Right atrium auricular region (tissue), 2 donors: ENCODE measurements at regions not wholly inside any gene's neighbourhood (a gene's known extent, or its start where the extent isn't known, plus 50 kb on each side); places are given as distances from the start of the nearest gene placed in this dataset.

ENCODE experiments used
- DNase-seq: peaks from one replicate; pipeline ENCODE4 v3.0.0-alpha.2; 2019; ENCODE audit warnings: low spot score
- H3K27ac ChIP-seq, 2 donors: fragments of 200-600 bp; sonication (generic); 1 replicate in 1 of 2; 2 replicates in 1 of 2; pipeline ENCODE4 v1.5.1; 2016 to 2019
- H3K27me3 ChIP-seq, 2 donors: fragments of 200-600 bp; sonication (generic); one replicate each; pipeline versions ENCODE4 v1.5.1 to v1.6.0; 2017 to 2019
- H3K36me3 ChIP-seq: fragments of 200-600 bp; sonication (generic); one replicate; pipeline ENCODE4 v1.5.1; 2016
- H3K4me1 ChIP-seq, 2 donors: fragments of 200-600 bp; sonication (generic); one replicate each; pipeline versions ENCODE4 v1.5.1 to v1.6.0; 2017 to 2019
- H3K4me3 ChIP-seq, 2 donors: fragments of 200-600 bp; sonication (generic); 1 replicate in 1 of 2; 2 replicates in 1 of 2; pipeline ENCODE4 v1.5.1; 2017 to 2019; ENCODE audit warnings: mild to moderate bottlenecking in 1 of 2, moderate library complexity in 1 of 2
- H3K9me3 ChIP-seq, 2 donors: fragments of 200-600 bp; sonication (generic); one replicate each; pipeline ENCODE4 v1.5.1; 2019
- TF ChIP-seq, protein P1 (sequence below), 2 donors: fragments of 200-600 bp; sonication (generic); IDR thresholded peaks; one replicate each; pipeline ENCODE4 v1.5.1; 2019; ENCODE audit warnings: antibody characterized with exemption in 2 of 2

DNA sequence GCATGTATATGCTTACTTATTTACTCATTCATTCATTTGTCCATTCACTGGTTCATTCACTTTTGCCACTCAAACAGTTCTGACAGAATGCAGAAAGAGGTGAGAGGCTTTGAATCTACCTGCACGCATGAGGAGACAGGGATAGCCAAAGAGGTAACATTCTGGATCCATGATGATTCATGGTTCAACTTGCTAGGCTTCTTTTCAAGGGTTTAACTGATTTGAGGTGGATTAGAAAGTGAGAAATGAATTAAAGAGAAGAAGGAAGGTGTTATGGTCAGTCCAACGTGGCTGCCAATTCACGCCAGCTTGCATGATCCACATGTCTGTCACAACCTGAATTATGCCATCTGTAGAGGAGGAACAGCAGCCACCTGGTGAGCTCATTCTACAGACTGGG lies 260.6 kb downstream of the ARRDC4 start:
- no peak overlapping the region for H3K4me3 ChIP-seq
- no peak for DNase-seq
- no peaks in the 10 kb centered on the region for H3K4me1 ChIP-seq

DNA sequence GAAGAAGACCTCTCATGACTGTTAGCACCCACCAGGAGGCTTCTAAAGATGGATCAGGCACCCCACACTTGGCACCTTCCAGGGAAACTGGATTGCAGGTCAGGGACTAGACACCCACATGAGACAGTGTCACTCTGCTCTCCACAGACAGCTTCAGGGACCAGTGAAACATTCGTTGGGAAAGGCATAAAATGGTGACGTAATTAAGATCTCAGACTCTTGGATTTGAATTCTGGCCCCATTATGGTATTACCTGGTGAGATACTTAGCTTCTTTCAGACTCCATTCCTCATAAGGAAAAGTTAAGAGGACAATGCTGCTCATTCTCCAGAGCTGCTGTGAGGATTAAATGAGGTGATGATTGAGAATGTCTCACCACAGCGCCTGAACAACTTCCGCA lies 261.1 kb downstream of the ARRDC4 start:
- H3K27ac ChIP-seq = no peak overlapping the region
- TF ChIP-seq, protein P1, sequence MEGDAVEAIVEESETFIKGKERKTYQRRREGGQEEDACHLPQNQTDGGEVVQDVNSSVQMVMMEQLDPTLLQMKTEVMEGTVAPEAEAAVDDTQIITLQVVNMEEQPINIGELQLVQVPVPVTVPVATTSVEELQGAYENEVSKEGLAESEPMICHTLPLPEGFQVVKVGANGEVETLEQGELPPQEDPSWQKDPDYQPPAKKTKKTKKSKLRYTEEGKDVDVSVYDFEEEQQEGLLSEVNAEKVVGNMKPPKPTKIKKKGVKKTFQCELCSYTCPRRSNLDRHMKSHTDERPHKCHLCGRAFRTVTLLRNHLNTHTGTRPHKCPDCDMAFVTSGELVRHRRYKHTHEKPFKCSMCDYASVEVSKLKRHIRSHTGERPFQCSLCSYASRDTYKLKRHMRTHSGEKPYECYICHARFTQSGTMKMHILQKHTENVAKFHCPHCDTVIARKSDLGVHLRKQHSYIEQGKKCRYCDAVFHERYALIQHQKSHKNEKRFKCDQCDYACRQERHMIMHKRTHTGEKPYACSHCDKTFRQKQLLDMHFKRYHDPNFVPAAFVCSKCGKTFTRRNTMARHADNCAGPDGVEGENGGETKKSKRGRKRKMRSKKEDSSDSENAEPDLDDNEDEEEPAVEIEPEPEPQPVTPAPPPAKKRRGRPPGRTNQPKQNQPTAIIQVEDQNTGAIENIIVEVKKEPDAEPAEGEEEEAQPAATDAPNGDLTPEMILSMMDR (IDR thresholded peaks at IDR 0.05) = no peak

More for the DNA sequence above, 260.6 kb downstream of the ARRDC4 start:
- Histone ChIP-seq H3K27ac (no peak overlapping the region), H3K9me3 (no peaks in the 10 kb centered on the region), H3K36me3 (no peaks in the 10 kb centered on the region), H3K27me3 (no peaks in the 10 kb centered on the region)
- TF ChIP-seq, protein P1 (IDR thresholded peaks at IDR 0.05) = no peak

DNA sequence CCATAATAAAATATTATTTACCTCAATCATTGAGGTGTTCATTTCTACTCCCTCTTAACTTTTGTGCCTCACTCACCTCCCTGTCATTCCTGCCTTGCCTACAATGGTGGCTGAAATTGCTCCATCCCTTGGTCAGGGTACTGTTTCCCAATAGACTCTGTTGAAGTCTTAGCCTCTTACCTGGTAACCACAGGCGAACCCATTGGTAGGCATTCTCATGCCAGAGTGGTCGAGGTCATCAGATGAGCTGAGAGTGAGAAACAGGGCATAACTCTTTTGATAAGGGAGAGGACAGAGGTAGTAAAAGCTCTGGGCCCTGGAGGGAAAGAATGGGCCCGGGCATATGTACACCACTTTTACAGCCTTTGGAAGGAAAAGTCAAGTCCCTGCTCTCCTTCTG lies 265.6 kb downstream of the ARRDC4 start:
- H3K27me3 ChIP-seq = no peaks in the 10 kb centered on the region
- DNase-seq = no peak
- no peak overlapping the region for H3K4me3 ChIP-seq
- TF ChIP-seq, protein P1 (IDR thresholded peaks at IDR 0.05) = no peak
- no peaks in the 10 kb centered on the region for H3K4me1 ChIP-seq
- H3K9me3 ChIP-seq = no peaks in the 10 kb centered on the region
- H3K27ac ChIP-seq = no peak overlapping the region
- H3K36me3 ChIP-seq = no peaks in the 10 kb centered on the region

More for the DNA sequence above, 261.1 kb downstream of the ARRDC4 start:
- H3K4me3 ChIP-seq = no peak overlapping the region
- H3K4me1 ChIP-seq = no peaks in the 10 kb centered on the region
- no peaks in the 10 kb centered on the region for H3K27me3 ChIP-seq
- H3K36me3 ChIP-seq = no peaks in the 10 kb centered on the region
- DNase-seq = no peak
- no peaks in the 10 kb centered on the region for H3K9me3 ChIP-seq

DNA sequence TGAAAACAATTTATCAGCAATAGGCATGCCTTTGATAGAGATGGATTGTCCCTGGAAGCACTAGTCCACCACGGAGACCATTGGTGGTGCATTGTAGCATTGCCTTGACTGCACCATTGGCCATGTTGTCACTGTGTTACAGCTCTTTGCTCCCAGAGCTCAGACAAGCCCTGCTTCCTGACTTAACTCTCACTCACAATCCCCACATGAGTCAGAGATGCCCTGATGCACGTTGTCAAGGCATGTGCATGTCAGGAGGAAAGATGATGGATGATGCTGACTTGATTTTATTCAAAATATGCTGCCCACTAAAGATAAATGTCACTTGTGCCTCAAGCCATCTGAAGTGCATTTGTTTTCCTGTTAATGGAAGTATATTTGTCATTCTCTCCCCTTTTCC lies 266.1 kb downstream of the ARRDC4 start:
- TF ChIP-seq, protein P1 (IDR thresholded peaks at IDR 0.05) = no peak
- Histone ChIP-seq H3K36me3 (no peaks in the 10 kb centered on the region), H3K9me3 (no peaks in the 10 kb centered on the region), H3K4me1 (no peaks in the 10 kb centered on the region), H3K4me3 (no peak overlapping the region), H3K27ac (no peak overlapping the region), H3K27me3 (no peaks in the 10 kb centered on the region)
- DNase-seq = no peak

DNA sequence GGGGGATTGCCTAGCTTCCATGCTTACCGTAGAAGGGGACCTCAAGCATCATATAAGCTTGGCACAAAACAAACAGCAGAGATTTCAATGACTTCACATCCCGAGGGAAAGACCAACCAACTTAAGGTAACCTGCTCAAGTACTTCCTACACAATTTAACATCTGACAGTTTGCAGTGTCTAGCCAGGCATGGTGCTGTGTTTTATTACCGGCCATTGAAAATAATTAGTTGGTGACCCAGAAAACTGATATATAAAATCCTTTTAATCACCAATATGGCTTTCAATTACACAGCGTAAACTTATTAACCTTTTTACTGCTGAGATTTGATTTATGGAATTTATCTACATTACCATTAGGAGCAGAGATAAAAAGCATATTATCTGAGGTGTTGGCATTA lies 268.3 kb downstream of the ARRDC4 start:
- Histone ChIP-seq H3K27me3 (no peaks in the 10 kb centered on the region), H3K4me3 (no peak overlapping the region), H3K36me3 (no peaks in the 10 kb centered on the region), H3K4me1 (no peaks in the 10 kb centered on the region), H3K9me3 (no peaks in the 10 kb centered on the region), H3K27ac (no peak overlapping the region)
- no peak for DNase-seq
- TF ChIP-seq, protein P1 (IDR thresholded peaks at IDR 0.05) = no peak

DNA sequence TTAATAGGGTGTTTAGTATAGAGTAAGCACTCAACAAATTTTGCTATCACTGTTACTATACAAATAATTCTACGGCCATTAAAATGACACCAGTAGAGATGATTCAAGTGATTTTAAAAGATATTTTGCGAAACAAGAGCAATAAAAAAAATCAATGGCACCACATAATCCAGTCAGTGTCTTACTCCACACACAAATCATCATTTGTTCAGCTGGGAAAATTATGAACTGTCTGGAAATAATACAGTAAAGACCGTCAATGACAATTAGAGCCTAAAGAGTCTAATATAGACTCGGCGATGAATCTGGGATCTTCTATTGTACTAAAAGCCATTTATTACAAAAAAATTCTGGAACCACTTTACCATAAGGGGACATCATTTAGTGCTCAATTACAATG lies 270.5 kb downstream of the ARRDC4 start:
- TF ChIP-seq, protein P1 (IDR thresholded peaks at IDR 0.05) = no peak
- Histone ChIP-seq H3K36me3 (no peaks in the 10 kb centered on the region), H3K9me3 (no peaks in the 10 kb centered on the region), H3K4me1 (no peaks in the 10 kb centered on the region), H3K4me3 (no peak overlapping the region), H3K27ac (no peak overlapping the region), H3K27me3 (no peaks in the 10 kb centered on the region)
- DNase-seq = no peak
